ENCODE measurements at regions not wholly inside any gene's neighbourhood (a gene's known extent, or its start where the extent isn't known, plus 50 kb on each side); places are given as distances from the start of the nearest gene placed in this dataset.
"Not testable (repeated sequence)": the region's sequence is repeated elsewhere in the genome, so short reads cannot be mapped to it uniquely, and the experiment has no call there.

GRCh38 chr17:52597452-52598215 is 439.1 kb upstream of the CA10 start:
- TF ChIP-seq CTCF (IDR thresholded peaks at IDR 0.05; ENCODE audit: low read depth, low read length); POLR2A (IDR thresholded peaks at IDR 0.05; ENCODE audit: extremely low read depth, insufficient read length); MAX (IDR thresholded peaks at IDR 0.05; ENCODE audit: low read depth, low read length): not testable (repeated sequence)
